Ascending aorta (tissue), 2 donors: ENCODE measurements at regions not wholly inside any gene's neighbourhood (a gene's known extent, or its start where the extent isn't known, plus 50 kb on each side); places are given as distances from the start of the nearest gene placed in this dataset.
A peak's percentile ranks its signal among the peaks of the same experiment; 100 is the strongest.
"Not testable (repeated sequence)": the region's sequence is repeated elsewhere in the genome, so short reads cannot be mapped to it uniquely, and the experiment has no call there.

Experiments
- DNase-seq, 2 donors: peaks; one replicate each; pipeline ENCODE4 v3.0.0-alpha.2; 2019; ENCODE audit warnings: low spot score in 2 of 2
- H3K27ac ChIP-seq, 2 donors: fragments of 200-600 bp; sonication (generic); one replicate each; pipeline ENCODE4 v1.5.1; 2016 to 2017; ENCODE audit warnings: mild to moderate bottlenecking in 1 of 2
- H3K27me3 ChIP-seq: fragments of 200-600 bp; sonication (generic); one replicate; pipeline ENCODE4 v1.5.1; 2017
- H3K36me3 ChIP-seq, 2 donors: fragments of 200-600 bp; sonication (generic); one replicate each; pipeline ENCODE4 v1.5.1; 2016
- H3K4me1 ChIP-seq, 2 donors: fragments of 200-600 bp; sonication (generic); one replicate each; pipeline ENCODE4 v1.5.1; 2016 to 2017; ENCODE audit warnings: mild to moderate bottlenecking in 1 of 2
- H3K4me3 ChIP-seq, 2 donors: fragments of 200-600 bp; sonication (generic); one replicate each; pipeline ENCODE4 v1.5.1; 2016 to 2017; ENCODE audit warnings: mild to moderate bottlenecking in 1 of 2
- H3K9me3 ChIP-seq, 2 donors: fragments of 200-600 bp; sonication (generic); one replicate each; pipeline ENCODE4 v1.5.1; 2016
- intact Hi-C: fragments of 100-400 bp; cut with DNase I; formaldehyde crosslinking; loops from one replicate; pipeline ENCODE4 v1.15.1; 2023
- TF ChIP-seq, protein P1 (sequence below), 3 experiments: fragments of 200-600 bp in 2 of 3; fragments of 450-650 bp in 1 of 3; sonication (generic) in 2 of 3; IDR thresholded peaks; one replicate each; pipeline ENCODE4 v1.5.1; 2016 to 2019; ENCODE audit warnings: antibody characterized with exemption in 3 of 3, mild to moderate bottlenecking in 1 of 3, moderate library complexity in 1 of 3

GRCh38 chr3:124364317-124365020 is 365.8 kb upstream of the UMPS start:
- Histone ChIP-seq H3K4me1 (peaks cover 0 to 3% of the 10 kb centered on the region in 2 donors), H3K36me3 (peaks cover 2 to 6% of the 10 kb centered on the region in 2 donors), H3K27me3 (no peaks in the 10 kb centered on the region), H3K4me3 (no peak overlapping the region), H3K27ac (peak overlapping the region; percentile 5 to 41), H3K9me3 (no peaks in the 10 kb centered on the region)
- no peak for DNase-seq
- intact Hi-C loops, result no loop called here
- TF ChIP-seq, protein P1, sequence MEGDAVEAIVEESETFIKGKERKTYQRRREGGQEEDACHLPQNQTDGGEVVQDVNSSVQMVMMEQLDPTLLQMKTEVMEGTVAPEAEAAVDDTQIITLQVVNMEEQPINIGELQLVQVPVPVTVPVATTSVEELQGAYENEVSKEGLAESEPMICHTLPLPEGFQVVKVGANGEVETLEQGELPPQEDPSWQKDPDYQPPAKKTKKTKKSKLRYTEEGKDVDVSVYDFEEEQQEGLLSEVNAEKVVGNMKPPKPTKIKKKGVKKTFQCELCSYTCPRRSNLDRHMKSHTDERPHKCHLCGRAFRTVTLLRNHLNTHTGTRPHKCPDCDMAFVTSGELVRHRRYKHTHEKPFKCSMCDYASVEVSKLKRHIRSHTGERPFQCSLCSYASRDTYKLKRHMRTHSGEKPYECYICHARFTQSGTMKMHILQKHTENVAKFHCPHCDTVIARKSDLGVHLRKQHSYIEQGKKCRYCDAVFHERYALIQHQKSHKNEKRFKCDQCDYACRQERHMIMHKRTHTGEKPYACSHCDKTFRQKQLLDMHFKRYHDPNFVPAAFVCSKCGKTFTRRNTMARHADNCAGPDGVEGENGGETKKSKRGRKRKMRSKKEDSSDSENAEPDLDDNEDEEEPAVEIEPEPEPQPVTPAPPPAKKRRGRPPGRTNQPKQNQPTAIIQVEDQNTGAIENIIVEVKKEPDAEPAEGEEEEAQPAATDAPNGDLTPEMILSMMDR (IDR thresholded peaks at IDR 0.05), result no peak

GRCh38 chr3:124366655-124367054 is 363.6 kb upstream of the UMPS start:
- H3K9me3 ChIP-seq, DNase-seq, H3K4me3 ChIP-seq, intact Hi-C loops, H3K27me3 ChIP-seq, H3K36me3 ChIP-seq, H3K4me1 ChIP-seq, H3K27ac ChIP-seq: not testable (repeated sequence)

DNA sequence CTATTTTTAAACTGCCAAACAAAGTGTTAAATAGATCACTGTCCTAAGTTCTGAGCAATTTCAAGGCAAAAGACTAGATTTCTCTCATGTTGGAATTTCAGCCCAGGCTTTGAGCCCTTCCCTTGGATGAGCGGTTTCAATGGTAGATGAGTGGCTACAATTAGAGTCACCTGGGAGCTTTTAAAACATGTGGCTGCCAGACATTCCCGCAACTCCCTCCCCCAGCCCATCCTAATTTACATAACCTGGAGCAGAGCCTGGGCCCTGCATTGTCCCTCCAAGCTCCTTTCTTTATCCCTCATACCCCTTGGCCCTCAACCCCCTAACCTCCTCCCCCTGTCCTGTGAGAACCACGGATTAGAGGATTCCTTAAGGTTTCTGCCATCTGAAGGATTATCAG is 357.5 kb upstream of the UMPS start:
- H3K4me1 ChIP-seq, result no peaks in the 10 kb centered on the region
- intact Hi-C loops, result loop anchor here (5.0 kb wide), 1 partner anchor 85 kb away; no protein-coding TSS in a partner anchor
- H3K9me3 ChIP-seq, result no peaks in the 10 kb centered on the region
- no peak for DNase-seq
- H3K27ac ChIP-seq, result no peak overlapping the region
- no peaks in the 10 kb centered on the region for H3K27me3 ChIP-seq
- no peak overlapping the region for H3K4me3 ChIP-seq
- TF ChIP-seq, protein P1 (IDR thresholded peaks at IDR 0.05), result no peak
- peaks cover 0 to 12% of the 10 kb centered on the region in 2 donors for H3K36me3 ChIP-seq

DNA sequence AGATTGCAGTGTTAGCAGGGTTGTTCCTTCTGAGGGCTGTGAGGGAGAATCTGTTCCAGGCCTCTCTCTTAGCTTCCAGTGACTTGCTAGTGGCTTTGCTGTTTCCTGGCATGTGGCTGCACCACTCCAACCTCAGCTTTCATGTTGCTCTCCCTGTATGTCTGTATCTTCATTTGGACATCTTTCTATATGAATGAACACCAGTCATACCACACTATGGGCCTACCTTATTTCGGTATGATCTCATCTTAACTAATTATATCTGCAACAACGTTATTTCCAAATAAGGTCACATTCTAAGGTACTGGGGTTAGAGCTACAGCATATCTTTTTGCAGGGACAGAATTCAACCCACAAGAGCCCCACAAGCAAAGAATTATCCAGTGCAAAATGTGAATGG is 356.7 kb upstream of the UMPS start:
- peaks cover 0 to 12% of the 10 kb centered on the region in 2 donors for H3K36me3 ChIP-seq
- no peaks in the 10 kb centered on the region for H3K4me1 ChIP-seq
- intact Hi-C loops, result loop anchor here (5.0 kb wide), 1 partner anchor 84 kb away; no protein-coding TSS in a partner anchor
- H3K9me3 ChIP-seq, result no peaks in the 10 kb centered on the region
- no peaks in the 10 kb centered on the region for H3K27me3 ChIP-seq
- TF ChIP-seq, protein P1 (IDR thresholded peaks at IDR 0.05), result no peak
- no peak for DNase-seq
- H3K4me3 ChIP-seq, result no peak overlapping the region
- H3K27ac ChIP-seq, result no peak overlapping the region

- Histone ChIP-seq H3K36me3 (peaks cover 0 to 12% of the 10 kb centered on the region in 2 donors), H3K9me3 (no peaks in the 10 kb centered on the region), H3K27ac (peak overlapping the region in 1 of 2 donors; percentile 14), H3K27me3 (no peaks in the 10 kb centered on the region), H3K4me3 (no peak overlapping the region), H3K4me1 (no peaks in the 10 kb centered on the region)
- intact Hi-C loops, result loop anchor here (5.0 kb wide), 1 partner anchor 83 kb away; no protein-coding TSS in a partner anchor
- DNase-seq, result no peak
- TF ChIP-seq, protein P1 (IDR thresholded peaks at IDR 0.05), result no peak
These were observed 355.7 kb upstream of the UMPS start for GRCh38 chr3:124374583-124374982.

- Histone ChIP-seq H3K27me3 (no peaks in the 10 kb centered on the region), H3K36me3 (peaks cover 3 to 5% of the 10 kb centered on the region in 2 donors), H3K4me3 (no peak overlapping the region), H3K9me3 (no peaks in the 10 kb centered on the region), H3K27ac (no peak overlapping the region), H3K4me1 (peaks cover 0 to 23% of the 10 kb centered on the region in 2 donors)
- no peak for DNase-seq
- TF ChIP-seq, protein P1 (IDR thresholded peaks at IDR 0.05), result no peak
- intact Hi-C loops, result loop anchor here (2.0 kb wide), 1 partner anchor 29 kb away; no protein-coding TSS in a partner anchor
These were observed 348.5 kb upstream of the UMPS start for GRCh38 chr3:124381575-124382333.
